ENCODE measurements at regions not wholly inside any gene's neighbourhood (a gene's known extent, or its start where the extent isn't known, plus 50 kb on each side); places are given as distances from the start of the nearest gene placed in this dataset.

DNA sequence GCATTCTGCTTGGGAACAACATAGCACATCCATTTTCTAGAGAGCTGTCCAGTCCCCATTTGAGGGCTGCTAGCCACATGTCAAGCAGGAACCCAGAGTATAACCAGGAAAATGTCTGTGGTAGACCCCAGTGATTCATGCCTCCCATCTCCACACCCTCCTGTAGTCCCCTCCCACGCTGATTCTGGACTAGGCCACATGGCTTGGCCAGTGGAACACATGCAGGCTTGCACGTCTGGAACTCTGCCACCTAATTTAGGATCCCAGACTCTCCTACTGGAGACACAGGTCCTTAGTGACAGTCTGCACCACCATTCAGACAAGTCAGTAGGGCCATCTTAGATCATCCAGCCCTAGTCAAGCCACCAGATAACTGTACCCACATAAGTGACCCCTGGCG, 149.8 kb downstream of the ZIC5 start:
- H3T11ph ChIP-seq (ENCODE audit: low read length) = no peak overlapping the region
- no peak overlapping the region for H2BK5ac ChIP-seq (ENCODE audit: insufficient read length, low read length)
- H2BK20ac ChIP-seq (ENCODE audit: low read depth, low read length, poor library complexity, severe bottlenecking) = no peak overlapping the region
- no peak overlapping the region for H3K18ac ChIP-seq (ENCODE audit: insufficient read length, low read depth, low read length)
- H2BK120ac ChIP-seq (ENCODE audit: low read depth, low read length, poor library complexity, severe bottlenecking) = no peak overlapping the region
- peaks cover 3 to 10% (median 4%) of the 10 kb centered on the region in 3 experiments; a peak in 5 of 7 replicates for H3K36me3 Mint-ChIP-seq (ENCODE audit: insufficient read depth in 1 of 3, low read depth in 3 of 3)
- H3K27ac Mint-ChIP-seq = no peak overlapping the region; a peak in 1 of 7 replicates
- no peaks in the 10 kb centered on the region for H3K23me2 ChIP-seq (ENCODE audit: insufficient read length, low read depth, low read length, poor library complexity, severe bottlenecking)
- H3K9me3 Mint-ChIP-seq = peaks cover 0 to 6% of the 10 kb centered on the region in 2 experiments; a peak in 1 of 5 replicates
- no peak overlapping the region for H3K4me3 Mint-ChIP-seq
- H3K23ac ChIP-seq (ENCODE audit: insufficient read length, low read depth, low read length) = no peak overlapping the region
- no peaks in the 10 kb centered on the region for H3K79me1 ChIP-seq (ENCODE audit: insufficient read depth, low read depth, low read length, poor library complexity, severe bottlenecking)
- no CpG with 5 or more reads among the region's 3 CpGs for WGBS (ENCODE audit: extremely low coverage, insufficient read length, low lambda C conversion rate)
- no peak overlapping the region for H3K4me2 ChIP-seq (ENCODE audit: insufficient read depth, insufficient read length, low read length)
- H3K14ac ChIP-seq (ENCODE audit: insufficient read depth, low read length) = no peak overlapping the region
- H2BK15ac ChIP-seq (ENCODE audit: low read depth, low read length) = no peak overlapping the region
- no peak overlapping the region for H3K27ac ChIP-seq (ENCODE audit: insufficient read length, low read depth, low read length)
- no peaks in the 10 kb centered on the region for H3K79me2 ChIP-seq (ENCODE audit: insufficient read depth, low read length)
- no peaks in the 10 kb centered on the region; the same call in 1 of the 2 replicates for H3K27me3 Mint-ChIP-seq (ENCODE audit: low read depth)
- H4K5ac ChIP-seq (ENCODE audit: insufficient read length, low read depth, low read length) = no peak overlapping the region
- TF ChIP-seq CTCF (conservative IDR thresholded peaks at IDR 0.05) = no peak
- no peaks in the 10 kb centered on the region for H3K9me3 ChIP-seq (ENCODE audit: control insufficient read depth, low read depth, low read length)
- no peak overlapping the region for H4K8ac ChIP-seq (replicated peaks; ENCODE audit: insufficient read length, low read depth, low read length)
- peaks cover 28 to 29% of the 10 kb centered on the region in 2 experiments for H3K4me1 Mint-ChIP-seq
- H3K27me3 ChIP-seq (ENCODE audit: insufficient read depth, low read length) = no peaks in the 10 kb centered on the region
- no peak for DNase-seq
- H4K91ac ChIP-seq (ENCODE audit: insufficient read length, low read depth, low read length) = no peak overlapping the region
- H2BK12ac ChIP-seq (ENCODE audit: insufficient read length, low read depth, low read length) = no peak overlapping the region
- no peak overlapping the region for H2AFZ ChIP-seq (ENCODE audit: low read length)
- no peak overlapping the region for H3K4ac ChIP-seq (ENCODE audit: low read depth, low read length)
- no peak overlapping the region for H3K9ac ChIP-seq (ENCODE audit: extremely low read depth, insufficient read length, low read length)
- H3K56ac ChIP-seq (ENCODE audit: insufficient read length, low read depth, low read length) = no peak overlapping the region
- no peaks in the 10 kb centered on the region for H4K20me1 ChIP-seq (ENCODE audit: control insufficient read depth, insufficient read depth, insufficient read length)
- H3K4me1 ChIP-seq (ENCODE audit: insufficient read depth, low read length) = peaks cover 10% of the 10 kb centered on the region; the same call in 1 of the 2 replicates
- H2AK5ac ChIP-seq (ENCODE audit: insufficient read length, low read length) = no peak overlapping the region

Data from H9 (cell line).